HG03354 (cell line): ENCODE measurements at regions not wholly inside any gene's neighbourhood (a gene's known extent, or its start where the extent isn't known, plus 50 kb on each side); places are given as distances from the start of the nearest gene placed in this dataset.
A peak's percentile ranks its signal among the peaks of the same experiment; 100 is the strongest.

Source experiments
- ATAC-seq: cut with Tn5 transposase; IDR thresholded peaks from one replicate; pipeline ENCODE4 v1.9.1; 2021; ENCODE audit warnings: mild to moderate bottlenecking; ENCODE audit not compliant: unreplicated experiment, poor library complexity, severe bottlenecking

DNA sequence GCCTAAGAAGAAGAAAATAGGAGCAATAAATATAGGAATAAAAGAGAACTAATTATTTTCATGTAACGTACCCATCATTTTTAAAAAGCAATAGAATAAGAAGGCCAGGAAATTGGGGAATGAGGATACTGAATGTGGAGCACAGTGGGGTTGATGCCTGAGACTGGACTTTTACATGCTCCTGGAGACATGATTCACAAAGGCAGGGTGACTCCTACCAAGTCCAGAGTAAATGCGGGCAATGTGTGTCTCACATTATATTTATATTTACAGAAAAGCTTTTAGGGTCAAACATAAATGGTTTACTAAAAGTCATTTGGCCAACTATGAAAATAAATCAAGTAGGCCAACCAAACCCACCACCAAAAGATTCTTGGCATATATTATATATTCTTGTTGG lies 87.9 kb upstream of the COL5A2 start:
- ATAC-seq = no peak

GRCh38 chr2:189267925-189268579 lies 88.5 kb upstream of the COL5A2 start:
- no peak for ATAC-seq

DNA sequence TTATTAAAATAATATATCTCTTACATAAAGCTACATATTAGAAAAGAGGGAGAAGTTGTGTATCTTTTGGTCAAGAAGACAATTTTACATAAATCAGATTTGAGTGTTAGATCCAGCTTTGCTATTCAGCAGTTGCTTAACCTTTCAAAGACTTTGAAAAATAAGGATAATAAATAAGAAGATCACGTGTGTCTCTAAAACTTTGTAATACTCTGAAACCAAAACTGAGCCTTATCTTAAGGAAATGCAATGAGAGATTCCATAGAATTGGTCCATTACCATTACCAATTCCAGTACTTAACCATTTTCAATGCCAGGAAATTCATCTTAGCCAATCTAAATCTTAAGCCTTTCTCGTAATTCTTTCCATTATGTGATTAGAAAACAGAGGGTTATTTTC lies 89.2 kb upstream of the COL5A2 start:
- no peak for ATAC-seq

GRCh38 chr2:189273734-189274133 lies 94.2 kb upstream of the COL5A2 start:
- no peak for ATAC-seq

DNA sequence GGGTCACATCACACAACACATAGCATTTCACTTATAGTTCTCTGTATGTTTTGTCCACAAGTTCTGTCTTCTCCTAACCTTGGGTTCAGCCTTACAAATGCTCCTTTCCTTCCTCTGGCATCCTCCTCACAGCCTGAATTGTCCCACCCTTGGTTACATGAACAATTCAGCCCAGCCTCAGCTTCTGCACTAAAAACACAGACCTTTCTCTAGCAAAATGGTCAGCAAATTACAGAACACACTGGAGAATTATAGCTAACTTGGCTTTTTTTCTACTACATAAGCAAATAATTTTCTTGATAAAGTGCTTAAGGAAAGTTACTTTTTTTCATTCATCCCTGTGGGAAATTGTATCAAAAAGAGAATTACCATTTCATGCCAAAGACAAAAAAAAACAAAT lies 94.8 kb upstream of the COL5A2 start:
- ATAC-seq = no peak

DNA sequence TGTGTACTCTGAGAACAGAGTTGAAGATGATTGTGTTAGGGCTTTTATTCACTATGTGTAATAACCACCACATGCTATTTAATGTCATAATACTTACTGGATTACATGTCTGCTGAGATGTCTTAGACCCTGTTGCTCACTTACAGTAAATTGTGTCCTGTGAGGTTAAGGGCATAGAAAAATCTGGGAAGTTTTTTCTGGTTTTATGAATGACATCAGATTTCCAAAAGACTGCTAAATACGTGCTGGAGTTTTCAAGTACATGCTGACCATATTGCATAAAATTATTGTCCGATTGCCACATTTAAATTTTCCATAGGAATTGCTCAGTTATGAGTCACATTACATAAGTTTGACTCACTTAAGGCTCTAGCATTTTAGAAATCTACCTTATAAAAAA lies 96.7 kb upstream of the COL5A2 start:
- ATAC-seq = no peak

- ATAC-seq = no peak
Observed at GRCh38 chr2:189281201-189281600, 101.6 kb upstream of the COL5A2 start.

DNA sequence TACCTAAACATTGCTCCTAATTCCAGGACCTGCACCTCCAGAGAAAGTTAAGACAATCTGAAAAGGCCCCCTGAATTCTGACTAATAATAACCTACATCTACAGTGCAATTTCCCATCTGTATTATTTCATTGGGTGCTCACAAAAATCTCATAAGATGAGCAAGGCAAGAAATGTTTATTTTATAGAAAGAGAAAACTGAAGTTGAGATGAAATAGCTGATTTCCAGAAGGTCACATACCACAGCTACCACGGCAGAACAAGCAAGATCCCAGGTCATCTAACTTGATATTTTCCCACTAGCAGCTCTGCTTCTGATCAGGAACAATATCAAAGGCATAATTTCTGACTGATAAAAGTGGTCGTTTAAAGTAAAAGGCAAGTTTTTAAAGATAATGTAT lies 105.8 kb upstream of the COL5A2 start:
- ATAC-seq = no peak

- ATAC-seq = no peak
Observed at GRCh38 chr2:189285962-189286645, 106.5 kb upstream of the COL5A2 start.

DNA sequence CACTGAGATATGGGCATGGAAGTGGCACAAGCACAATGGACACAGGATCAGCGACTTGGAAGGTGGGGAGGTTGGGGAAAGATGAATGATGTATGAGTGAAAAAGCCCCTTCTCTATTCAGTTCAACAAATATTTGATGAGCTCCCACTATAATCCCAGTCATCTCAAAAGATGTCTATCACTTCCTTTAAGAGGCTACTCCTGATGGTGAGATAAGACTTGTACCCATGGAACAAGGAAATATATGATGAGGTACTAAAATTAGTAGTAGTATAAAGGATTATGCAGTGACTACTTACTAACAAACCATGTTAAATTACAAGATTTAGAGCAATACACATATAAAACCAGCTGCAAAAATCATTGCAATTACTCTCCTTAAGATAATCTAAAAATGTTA lies 107.8 kb upstream of the COL5A2 start:
- ATAC-seq = no peak

DNA sequence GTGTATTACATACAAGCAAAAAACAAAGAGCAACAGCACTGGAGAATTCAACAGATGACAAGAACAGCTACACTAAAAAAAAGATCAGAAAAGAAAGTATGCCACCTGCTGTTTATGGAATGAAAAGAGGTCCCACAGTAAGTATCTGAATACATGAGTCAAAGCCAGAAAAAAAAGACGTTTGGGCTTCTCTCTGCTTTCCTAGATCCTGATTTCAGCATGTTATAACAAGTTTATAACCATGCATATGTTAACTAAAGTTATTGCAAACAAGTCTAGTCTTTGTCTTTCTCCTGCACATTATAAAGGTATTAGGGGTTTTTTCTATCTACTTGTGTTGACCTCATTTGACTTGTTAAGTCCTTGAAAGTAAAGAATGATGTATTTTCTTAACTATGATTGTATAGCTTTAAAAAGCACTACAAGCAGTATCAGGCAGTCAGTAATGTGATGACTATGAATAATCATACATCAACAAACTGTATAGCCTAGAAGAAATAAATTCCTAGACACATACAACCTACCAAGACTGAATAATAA lies 108.5 kb upstream of the COL5A2 start:
- ATAC-seq = peak; percentile 75

DNA sequence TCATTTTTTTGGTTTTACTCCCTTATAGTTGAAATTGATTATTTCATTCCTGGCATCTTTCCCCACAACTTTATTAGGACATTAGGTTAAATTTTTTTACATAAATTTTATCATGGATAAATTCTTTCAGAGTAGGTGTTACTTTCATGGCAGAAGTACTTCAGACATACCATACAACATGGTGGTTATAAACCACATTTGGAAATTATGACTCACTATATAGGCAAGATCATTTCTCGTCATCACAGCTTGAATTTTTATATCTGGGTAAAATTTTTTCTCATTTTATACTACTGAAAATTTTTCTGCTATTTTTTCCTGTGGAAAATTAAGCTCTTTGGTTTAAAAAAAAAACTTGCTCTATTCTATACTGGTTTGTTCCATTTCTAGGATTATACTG lies 111.9 kb upstream of the COL5A2 start:
- ATAC-seq = no peak

- ATAC-seq = no peak
Observed at GRCh38 chr2:189293164-189293563, 113.6 kb upstream of the COL5A2 start.

DNA sequence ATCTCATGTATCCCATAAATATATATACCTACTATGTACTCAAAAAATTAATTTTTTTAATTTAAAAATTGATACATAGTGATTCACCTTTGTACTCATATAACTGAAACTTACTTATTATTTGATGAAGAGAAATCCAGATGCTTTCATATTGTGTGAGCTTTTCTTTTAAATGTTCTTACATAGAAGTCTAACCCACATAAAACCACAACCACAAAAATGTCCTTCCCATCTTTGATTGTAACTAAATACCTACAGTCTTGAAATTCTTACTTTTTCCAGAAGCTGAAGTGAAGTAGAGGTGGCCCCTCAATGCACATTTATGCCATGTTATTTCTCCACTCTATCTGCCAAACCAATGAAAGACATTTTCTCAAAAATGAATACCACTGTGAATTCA lies 117.9 kb upstream of the COL5A2 start:
- ATAC-seq = no peak

DNA sequence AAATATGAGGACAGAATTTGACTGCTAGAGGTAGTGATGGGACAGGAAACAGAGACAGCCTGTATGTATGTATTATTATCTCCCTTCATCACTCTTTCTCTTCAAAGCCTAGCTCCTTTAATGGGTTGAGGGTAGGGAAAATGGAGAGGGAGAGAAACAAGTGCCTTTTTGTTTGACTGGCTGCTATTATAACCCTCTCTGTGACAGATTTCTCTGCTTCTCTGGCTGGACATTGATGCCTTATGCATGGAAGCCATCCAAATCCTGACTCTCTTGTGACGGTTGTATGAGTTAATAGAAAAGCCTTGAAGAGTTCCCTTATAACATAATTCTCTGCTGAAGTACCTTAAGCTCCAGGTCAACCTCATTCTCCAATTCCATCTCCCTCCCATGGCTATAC lies 118.5 kb upstream of the COL5A2 start:
- ATAC-seq = no peak

DNA sequence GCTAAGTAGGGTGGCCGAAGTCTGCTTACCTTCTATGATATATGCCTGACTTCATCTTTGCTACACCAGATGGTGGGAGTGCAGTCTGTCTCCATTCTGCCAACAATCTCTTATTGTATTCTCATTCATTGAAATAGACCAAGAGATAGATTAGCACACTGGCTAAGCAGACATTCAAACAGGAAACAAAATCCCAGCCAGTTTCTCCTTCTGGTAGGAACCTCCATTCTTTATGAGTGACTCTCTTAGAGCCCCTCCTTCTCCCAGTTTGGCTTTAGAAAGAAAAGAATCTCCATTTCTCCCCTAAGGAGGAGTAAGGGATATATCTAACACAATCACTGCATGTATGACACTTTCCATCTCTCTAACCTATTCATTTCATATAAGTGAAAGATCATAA lies 118.9 kb upstream of the COL5A2 start:
- ATAC-seq = no peak

DNA sequence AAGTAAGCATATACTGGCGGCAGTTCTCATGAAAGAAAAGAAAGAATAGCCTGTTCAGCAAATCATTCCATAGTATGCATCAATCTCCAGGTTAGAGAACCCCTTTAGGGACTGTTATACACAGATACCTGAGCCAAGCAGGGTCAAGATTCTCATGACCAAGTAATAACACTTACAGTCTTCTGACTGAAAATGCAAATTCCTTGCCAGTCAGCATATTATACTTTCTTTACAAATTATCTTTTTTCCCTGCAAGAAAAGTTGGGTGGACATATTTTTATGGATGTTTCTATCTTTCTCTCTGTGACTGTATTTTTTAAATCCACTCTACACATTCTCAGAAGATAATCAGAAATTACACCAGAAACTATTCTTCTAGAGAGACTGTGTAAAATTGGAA lies 120.4 kb upstream of the COL5A2 start:
- ATAC-seq = no peak

DNA sequence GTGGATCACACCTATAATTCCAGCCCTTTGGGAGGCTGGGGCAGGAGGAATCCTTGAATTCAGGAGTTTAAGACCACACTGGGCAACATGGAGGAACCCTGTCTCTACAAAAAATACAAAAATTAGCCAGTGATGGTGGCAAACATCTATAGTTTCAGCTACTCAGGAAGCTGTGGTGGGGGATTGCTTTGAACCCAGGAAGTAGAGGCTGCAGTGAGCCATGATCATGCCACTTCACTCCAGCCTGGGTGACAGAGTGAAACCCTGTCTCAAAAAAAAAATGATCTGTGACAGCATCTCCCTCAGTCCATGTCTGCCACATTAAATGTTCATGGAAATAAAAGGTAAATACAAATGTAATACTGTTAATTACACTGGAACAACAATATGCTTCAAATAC lies 121.4 kb upstream of the COL5A2 start:
- ATAC-seq = no peak

GRCh38 chr2:189302274-189302948 lies 122.8 kb upstream of the COL5A2 start:
- no peak for ATAC-seq

GRCh38 chr2:189304360-189304759 lies 124.8 kb upstream of the COL5A2 start:
- no peak for ATAC-seq
